GM18517 (cell line): ENCODE measurements at regions not wholly inside any gene's neighbourhood (a gene's known extent, or its start where the extent isn't known, plus 50 kb on each side); places are given as distances from the start of the nearest gene placed in this dataset.
"Not testable (repeated sequence)": the region's sequence is repeated elsewhere in the genome, so short reads cannot be mapped to it uniquely, and the experiment has no call there.

ENCODE experiments used
- ATAC-seq: cut with Tn5 transposase; IDR thresholded peaks from one replicate; pipeline ENCODE4 v1.9.1; 2021; ENCODE audit warnings: mild to moderate bottlenecking, moderate library complexity; ENCODE audit not compliant: unreplicated experiment

DNA sequence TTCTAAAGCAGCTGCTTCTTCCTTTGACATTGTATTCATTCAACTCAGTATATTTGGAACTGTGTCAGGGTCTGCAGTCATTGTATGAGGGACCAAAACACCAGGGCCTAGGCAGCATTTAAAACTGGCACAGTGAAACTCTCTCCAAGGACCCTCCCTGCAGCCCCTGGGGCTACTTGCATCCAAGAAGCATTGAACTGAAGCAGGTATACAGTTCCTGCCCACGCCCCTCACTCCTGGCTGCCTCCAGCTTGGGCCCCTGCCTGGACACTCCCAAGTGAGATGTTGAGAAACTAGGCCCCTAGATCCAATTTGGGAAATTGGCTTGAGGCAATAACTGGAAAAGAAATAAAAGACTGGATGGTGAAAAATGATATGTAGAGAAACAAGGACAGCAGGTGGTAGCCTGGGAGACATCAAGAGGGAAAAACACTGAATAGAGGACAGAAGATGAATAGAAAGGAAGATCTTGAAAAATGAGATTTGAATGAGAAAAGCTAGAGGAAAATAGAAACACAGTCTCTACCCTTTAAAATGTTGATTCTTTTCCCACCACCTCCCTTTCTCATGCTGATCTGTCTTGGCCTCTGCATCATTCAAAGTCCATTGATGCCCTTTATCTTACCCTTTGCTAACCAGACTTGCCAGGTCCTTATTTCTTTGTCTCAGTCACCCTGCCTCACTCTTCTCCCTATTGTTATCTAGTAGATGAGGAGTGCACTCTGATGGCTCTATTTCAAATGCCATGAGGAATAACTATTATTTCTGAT is 368.8 kb upstream of the CDH8 start:
- no peak for ATAC-seq

DNA sequence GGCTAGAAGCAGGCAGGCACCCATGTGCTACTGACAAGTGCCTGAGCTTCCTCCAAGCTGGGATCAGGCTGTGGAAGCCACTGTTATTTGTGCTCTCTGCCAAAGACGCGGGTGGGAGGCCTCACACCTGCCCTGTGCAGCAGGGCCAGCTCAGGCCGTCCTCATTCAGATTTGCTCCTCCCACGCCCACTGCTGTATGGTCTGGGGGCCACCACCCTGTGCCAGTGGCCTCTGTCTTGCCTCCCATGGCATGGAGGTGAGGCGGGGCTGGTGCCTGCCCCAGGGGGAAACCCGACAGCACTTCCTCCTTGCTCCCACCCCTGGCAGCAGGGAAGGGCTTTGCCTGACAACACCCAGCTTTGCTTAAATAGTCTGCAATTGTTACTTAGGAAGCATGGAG is 356.5 kb upstream of the CDH8 start:
- ATAC-seq, result no peak

DNA sequence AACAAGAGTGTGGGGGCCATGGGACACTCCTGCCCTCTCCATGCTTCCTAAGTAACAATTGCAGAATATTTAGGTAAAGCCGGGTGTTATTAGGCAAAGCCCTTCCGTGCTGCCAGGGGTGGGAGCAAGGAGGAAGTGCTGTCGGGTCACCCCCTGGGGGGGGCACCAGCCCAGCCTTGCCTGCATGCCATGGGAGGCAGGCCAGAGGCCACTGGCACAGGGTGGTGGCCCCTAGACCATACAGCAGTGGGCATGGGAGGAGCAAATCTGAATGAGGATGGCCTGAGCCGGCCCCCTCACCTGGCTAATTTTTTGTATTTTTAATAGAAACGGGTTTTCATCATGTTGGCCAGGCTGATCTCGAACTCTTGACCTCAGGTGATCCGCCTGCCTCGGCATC is 355.7 kb upstream of the CDH8 start:
- no peak for ATAC-seq

DNA sequence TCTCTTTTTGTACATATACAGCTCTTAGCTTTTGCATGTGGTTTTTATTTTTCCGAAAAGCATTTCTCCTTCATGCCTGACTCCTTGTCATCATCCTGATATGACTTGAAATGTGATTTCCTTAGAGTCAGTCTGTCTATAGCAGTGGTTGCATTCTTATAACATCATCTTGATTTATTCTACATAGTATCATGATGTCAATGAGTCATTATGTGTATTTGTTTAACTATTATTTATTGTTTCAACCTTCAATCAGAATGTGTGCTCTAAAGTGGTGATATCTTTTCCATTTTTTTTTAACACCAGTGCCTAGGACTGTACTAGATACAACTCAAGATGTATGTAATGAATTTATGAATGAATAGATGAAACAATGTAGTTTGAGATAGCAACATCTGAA is 354.9 kb upstream of the CDH8 start:
- no peak for ATAC-seq

DNA sequence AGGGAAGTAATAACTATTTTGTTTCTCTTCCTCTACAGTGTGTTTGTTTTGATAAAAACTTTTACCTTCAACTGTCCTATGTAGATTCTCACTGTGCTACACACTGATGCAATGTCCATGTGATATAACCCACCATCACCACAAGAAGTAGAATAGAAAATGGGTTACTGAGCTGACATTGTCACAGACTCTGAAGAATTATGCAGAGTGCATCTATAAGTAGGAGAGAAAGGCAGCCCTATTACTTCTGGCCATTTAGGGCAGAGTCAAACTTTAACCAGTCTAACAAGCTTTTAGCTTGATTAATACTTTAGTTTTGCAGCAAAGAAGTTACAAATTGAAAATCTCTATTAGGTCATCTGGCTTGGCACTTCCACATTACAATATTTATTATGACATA is 354.0 kb upstream of the CDH8 start:
- no peak for ATAC-seq

DNA sequence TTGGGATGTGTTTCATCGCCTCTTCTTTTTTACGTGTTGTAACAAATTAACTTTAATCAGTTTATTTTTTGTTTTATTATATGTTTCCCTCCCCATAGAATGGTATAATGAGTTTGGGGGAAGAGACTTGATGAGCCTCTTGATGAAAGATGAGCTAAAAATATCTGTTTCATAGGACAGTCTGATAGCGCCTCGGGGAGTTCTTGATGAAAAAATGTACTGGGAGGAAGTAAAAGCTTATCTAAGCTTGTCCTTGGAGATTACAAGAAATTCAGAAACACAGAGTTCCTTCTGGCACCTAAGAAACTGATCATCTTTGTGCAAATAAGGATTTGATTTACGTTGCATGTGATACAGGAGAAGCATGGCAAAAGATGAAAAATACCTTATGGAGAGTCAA is 350.2 kb upstream of the CDH8 start:
- no peak for ATAC-seq

DNA sequence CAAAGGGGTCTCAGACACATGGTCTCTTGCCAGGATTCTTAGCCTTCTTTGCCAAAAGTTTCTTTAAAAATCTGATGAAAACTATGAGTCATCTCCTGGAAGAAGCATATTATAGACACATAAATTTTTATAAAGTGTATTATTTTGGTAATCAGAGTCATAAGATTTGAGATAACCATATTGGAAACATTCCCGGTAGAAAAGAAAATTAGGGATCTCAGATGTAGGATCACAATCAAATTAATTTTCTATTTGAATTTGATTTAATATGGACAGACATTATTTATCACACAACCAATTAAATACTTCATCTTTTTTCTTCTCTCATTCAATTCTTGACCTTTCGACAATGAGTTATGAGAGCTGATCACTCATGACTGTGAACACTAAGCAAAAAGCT is 347.7 kb upstream of the CDH8 start:
- no peak for ATAC-seq

DNA sequence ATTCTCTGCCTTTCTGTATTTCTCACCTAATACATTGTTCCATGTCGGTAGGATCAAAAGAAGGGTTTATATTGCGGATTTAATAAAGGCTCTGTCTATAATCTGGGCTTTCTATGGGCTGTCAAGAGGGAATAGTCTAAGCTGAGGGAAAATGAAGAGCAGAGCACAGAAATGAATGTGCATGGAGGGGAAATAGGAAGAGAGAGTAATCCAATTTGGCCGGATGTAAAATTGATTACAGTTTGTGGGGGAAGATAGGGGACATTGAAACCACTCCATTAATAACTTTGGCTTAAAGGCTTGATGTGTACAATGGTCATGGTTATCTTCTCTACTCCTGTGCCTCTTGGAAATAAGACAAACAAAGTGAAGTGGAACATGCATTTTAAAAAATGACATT is 334.2 kb upstream of the CDH8 start:
- no peak for ATAC-seq

DNA sequence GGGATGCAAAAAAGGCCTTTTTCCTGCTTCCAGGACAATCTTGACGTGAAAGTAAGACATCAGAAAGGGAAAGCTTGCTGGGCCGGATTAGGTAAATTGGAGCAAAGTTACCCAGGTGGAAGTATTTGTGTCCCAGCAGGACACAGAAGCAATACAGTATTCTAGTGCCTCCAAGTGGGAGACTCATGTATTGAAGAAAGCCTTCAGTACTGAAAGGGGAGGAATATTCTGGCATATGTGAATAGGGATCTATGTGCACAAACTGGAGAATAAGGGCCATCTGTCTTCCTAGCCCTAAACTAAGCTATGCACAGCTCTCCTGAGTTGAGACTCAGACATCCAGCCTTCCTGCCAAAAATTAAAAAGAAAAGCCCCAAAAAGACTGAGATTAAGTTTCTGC is 327.3 kb upstream of the CDH8 start:
- ATAC-seq, result no peak

DNA sequence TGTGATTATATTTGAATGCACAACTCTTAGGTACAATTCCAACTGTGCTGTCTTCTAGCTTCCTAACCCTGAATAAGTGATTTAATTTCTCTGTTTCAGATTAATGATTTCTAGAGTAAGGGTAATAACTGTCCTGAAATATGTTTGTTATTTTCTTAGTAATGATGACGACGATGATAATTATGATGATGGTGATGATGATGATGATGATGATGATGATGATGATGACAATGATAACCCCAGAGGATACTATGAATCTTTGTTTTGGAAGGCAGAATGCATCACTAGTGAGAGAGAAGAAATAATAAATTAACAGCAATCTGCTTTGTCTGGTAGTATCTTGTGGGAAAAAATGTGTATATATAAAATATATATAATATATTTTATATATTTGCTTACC is 317.1 kb upstream of the CDH8 start:
- ATAC-seq, result no peak

DNA sequence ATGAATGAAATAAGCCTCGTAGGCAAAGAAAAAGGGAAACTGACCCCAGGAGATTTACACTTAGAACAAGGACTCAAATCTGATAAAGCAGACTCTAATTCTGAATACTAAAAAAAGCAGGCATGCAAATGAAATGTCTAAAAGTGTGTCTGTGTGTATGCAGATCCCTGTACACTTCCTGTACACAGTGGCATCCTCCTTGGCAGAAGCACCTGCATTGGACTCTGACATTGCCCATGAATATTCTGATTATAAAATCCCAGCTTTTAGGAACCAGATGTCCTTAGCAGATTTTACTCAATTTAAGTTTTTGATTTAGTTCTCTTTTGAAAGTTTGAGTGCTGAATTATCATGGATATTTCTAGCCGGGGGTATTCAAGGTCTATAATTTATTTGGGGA is 306.0 kb upstream of the CDH8 start:
- no peak for ATAC-seq

DNA sequence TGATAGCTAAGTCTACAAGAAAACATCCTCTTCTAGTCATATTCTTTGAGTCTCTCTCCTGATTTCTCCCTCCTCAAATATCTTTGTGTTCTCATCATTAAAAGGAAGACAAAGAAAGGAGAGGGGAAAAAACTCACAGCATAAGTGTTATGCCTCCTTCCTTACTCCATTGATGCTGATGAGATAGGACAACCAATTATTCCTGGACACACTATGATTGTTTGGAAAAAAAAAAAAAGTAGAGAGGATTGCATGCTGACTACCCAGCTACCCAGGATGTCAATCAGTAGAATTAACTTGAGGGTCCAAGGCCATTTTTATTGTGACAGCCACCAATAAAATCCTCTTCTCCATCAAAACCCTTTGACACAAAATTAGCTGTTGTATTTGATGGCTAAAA is 299.1 kb upstream of the CDH8 start:
- ATAC-seq, result no peak

DNA sequence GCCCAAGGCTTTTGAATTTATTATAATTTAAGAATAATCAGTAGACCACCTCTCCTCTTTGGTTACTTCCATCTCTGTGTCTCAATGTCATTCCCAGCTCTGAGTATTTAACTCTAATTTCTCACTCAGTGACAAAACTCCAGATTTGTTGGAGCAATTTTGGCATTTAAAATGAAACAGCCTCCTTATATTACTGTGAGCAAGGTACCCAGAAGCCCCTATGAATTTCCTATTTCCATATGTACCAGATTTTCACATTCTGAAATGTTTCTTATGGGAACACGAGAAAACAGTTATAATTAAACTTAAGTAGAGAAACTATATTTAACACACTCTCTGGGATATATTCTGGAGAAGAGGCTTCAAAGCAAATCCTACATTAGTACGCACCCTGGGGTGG is 285.4 kb upstream of the CDH8 start:
- no peak for ATAC-seq

DNA sequence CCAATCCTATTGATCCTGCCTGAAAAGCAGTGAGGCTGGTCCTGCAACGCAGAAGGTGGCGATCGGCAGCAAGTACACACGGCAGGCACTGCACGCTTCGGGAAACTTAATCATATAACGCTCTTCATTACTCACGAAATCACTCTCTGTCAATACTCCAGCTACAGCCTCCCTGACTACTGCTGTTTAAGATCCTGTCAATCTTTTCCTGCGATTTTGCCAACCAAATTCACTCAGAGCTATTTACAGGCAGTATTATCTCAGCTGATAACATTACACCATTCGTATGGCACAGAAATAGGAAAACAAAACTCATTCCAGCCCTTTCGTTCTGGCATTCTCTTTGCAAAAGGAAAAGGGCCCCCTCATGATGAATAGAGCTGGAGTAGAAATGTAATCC is 262.4 kb upstream of the CDH8 start:
- no peak for ATAC-seq

DNA sequence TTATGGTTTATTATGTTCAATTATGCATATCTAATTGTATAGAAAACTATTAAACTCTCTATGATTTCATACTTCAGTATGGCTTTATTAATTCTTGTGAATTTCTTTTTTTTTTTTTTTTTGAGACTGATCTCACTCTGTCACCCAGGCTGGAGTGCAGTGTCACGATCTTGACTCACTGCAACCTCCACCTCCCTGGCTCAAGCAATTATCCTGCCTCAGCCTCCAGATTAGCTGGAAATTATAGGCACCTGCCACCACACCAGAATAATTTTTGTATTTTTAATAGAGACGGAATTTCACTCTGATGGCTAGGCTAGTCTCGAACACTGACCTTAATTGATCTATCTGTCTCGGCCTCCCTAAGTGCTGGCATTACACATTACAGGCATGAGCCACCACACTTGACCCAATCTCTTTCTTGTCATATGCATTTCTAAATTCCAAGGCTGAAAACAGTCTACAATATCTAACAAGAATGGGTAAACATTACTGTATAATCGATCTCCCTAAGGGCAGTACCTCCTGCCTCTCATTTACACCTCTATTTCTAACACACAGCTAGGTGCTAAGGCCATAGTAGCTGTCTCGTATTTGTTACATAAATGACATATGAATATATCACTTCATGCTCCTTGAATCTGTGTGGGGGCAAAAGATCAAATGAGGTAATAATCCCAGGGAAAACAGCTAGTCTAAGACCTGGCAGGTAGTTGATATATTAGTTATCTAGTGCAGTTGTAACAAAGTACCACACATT is 258.2 kb upstream of the CDH8 start:
- ATAC-seq, result no peak

DNA sequence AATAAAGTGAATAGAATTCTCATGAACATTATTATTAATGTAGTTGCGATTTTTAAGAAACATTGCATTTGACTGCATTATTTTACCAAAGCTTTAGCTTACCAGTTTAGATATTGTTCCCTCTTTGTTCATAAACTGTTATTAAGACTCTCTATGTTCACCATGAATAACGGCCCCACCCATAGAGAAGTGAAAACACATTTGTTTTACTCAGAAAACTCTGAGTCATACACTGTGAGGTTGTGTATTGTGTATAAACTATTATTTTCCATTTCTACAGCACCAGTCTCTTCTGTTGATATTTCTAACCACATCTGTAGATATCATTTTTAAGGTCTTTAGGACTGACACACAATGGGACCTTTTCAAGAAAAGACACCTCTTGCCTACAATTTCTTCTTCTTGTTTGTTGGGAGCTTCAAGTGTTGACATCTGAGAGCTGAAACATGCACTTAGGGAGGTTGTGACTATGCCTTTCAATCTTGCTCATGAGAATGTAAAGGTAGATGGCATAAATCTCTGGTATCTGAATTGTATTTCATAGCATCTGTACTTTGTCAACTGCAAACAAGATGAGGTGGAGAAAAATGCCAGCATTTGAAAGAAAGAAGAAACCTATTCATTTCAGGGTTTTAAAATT is 252.9 kb upstream of the CDH8 start:
- ATAC-seq, result no peak

DNA sequence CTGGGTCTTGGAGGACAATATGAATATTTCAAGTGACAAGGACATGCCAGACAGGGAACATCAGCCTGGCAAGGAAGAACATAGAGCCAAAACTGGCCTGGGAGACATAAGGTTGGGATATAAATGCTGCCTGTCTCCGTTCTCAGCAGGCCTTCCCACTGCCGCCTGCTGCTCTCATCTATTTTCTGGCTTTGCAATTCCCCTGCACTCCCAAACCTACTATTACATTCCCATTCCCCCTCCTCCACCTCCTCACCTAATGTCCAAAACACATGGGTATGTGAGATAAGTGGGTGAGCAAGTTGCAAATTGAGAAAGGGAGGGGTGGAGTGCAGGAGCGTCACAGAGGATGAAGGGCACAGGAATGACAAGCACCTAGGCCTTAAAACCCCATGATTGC is 244.3 kb upstream of the CDH8 start:
- no peak for ATAC-seq

DNA sequence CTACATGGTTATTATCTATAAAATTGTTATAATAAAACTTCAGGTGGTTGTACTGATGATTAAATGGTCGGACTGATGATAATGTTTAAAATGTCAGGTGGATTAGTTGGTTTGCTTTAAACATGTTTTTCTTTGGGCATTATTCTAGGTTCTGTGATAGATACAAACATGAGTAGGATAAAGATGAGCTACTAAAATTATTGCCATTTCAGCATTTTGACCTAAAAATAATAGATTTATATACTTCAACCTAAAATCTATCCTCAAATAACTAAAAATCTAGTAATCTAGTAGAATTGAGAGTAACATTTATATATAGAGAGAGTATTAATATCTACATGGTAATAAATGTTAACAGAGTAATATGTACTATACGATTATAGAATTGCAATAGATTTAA is 241.7 kb upstream of the CDH8 start:
- no peak for ATAC-seq

DNA sequence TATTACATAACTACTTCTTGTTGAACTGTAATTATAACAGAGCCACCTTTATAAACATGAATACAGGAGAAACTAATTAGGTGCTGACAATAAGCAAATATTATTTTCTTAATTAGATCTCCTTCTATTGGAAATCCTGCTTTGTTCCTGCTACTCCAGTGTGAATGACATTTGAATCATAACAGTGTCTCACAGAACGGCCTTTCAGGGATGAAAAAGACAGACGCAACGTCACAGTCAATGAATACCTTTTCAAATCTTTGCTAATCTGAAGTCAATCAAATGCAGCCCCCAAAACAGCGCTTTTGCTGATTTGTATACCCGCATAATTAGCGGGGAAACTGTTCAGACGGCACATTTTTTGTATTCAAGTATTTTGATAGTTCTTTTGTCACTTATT is 240.4 kb upstream of the CDH8 start:
- ATAC-seq, result no peak

DNA sequence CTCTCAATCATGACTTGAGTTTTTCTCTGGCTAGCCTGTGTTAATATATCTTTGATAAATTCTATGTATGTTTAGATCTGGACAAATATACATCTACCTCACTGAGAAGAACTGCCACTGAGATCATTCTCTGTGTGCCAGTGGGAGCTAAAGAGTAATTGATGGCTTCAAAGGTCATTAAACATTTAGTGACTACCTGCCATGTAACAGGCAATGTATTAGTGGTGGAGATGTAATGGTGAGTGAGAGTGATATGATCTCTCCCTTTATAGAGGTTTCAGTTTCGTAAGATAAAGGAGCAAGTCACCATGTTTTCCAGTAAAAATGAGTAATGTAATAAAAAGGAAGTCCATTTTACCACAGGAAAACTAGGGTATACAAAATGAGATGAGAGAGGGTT is 235.8 kb upstream of the CDH8 start:
- ATAC-seq, result no peak

DNA sequence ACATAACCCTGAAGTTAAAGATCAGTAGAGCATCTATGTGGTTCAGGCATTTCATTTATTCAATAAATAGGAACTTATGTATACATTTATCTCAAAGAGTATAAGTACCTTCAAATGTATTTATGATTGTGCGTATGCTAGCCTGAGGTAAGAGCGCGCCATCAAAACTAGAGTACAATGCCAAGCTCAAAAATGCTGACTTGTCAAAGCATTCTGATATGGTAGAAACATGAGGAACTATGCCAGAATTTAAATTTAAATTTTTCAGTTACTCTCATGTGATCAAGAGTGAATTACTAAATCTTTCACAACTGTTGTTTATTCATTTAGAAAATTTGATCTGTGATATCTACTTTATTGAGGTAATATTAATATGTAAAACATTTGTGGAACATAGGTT is 225.5 kb upstream of the CDH8 start:
- ATAC-seq, result no peak

DNA sequence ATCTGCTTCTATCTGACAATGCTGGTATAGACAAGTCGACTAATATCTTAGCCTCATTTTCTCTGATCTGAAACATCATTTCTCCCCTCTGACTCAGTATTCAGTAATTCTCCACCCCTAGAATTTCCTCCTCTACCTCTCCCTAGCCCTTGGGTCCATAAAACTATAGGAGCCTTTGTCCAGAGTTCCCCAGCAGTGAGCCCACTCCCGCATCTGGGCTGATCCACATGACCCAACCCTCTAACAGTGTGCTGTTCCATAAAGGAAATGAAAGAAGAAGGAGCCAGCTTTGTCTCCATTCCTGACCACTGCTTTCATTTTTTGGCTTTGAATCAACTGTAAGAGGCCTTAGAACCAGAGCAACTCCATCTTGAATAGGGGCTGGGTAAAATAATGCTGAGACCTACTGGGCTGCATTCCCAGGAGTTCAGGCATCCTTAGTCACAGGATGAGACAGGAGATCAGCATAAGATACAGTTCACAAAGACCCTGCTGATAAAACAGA is 222.7 kb upstream of the CDH8 start:
- ATAC-seq, result not testable (repeated sequence)
